Psoas muscle (tissue), 7 donors: ENCODE measurements at regions not wholly inside any gene's neighbourhood (a gene's known extent, or its start where the extent isn't known, plus 50 kb on each side); places are given as distances from the start of the nearest gene placed in this dataset.
"Not testable (repeated sequence)": the region's sequence is repeated elsewhere in the genome, so short reads cannot be mapped to it uniquely, and the experiment has no call there.

Experiments
- ATAC-seq, 4 donors: fragments of 200-7000 bp; cut with Tn5 transposase; one replicate each; pipeline ENCODE4 v1.9.1; 2020; ENCODE audit warnings: moderate library complexity in 3 of 4, mild to moderate bottlenecking in 2 of 4
- DNase-seq, 2 donors: peaks; one replicate each; pipeline ENCODE4 v3.0.0-alpha.2; 2020
- H3K27ac ChIP-seq: fragments of 200-600 bp; one replicate; pipeline ENCODE4 v1.8.0; 2022
- H3K27me3 ChIP-seq, 3 donors: fragments of 200-600 bp in 1 of 3; one replicate each; pipeline versions ENCODE4 v1.6.1 to v1.8.0; 2013 to 2022; ENCODE audit warnings: low read length in 2 of 3, mild to moderate bottlenecking in 2 of 3, moderate library complexity in 1 of 3; ENCODE audit not compliant: insufficient read depth in 3 of 3
- H3K36me3 ChIP-seq, 2 donors: fragments of 200-600 bp in 1 of 2; one replicate each; pipeline versions ENCODE4 v1.6.1 to v1.8.0; 2013 to 2022; ENCODE audit warnings: low read depth in 1 of 2, mild to moderate bottlenecking in 1 of 2, moderate library complexity in 1 of 2; ENCODE audit not compliant: insufficient read depth in 1 of 2
- H3K4me1 ChIP-seq: fragments of 200-600 bp; one replicate; pipeline ENCODE4 v1.8.0; 2022
- H3K4me3 ChIP-seq: fragments of 200-600 bp; one replicate; pipeline ENCODE4 v1.8.0; 2022; ENCODE audit warnings: mild to moderate bottlenecking
- H3K9me3 ChIP-seq: fragments of 200-600 bp; one replicate; pipeline ENCODE4 v1.8.0; 2022
- CTCF ChIP-seq: fragments of 200-600 bp; IDR thresholded peaks from one replicate; pipeline ENCODE4 v1.8.0; 2022; ENCODE audit warnings: antibody characterized with exemption
- WGBS, 3 donors: extraction: QIAGEN DNeasy Blood & Tissue Kit; methylation state at CpG; one replicate each; pipeline versions ENCODE4 v1.1.6 to v1.1.7; 2013; 5-methylcytosine and 5-hydroxymethylcytosine counted together
- intact Hi-C, 2 donors: fragments of 100-400 bp; cut with DNase I; formaldehyde crosslinking; loops; one replicate each; pipeline versions ENCODE4 v1.11.0 to v1.14.2; 2022
- donor health status: healthy with polysubstance abuse.
- donor health status: DM: no; HTN: no; CAD: no; lungs with moderate emphysema.
- donor health status: Bipolar disorder and iron deficiency.
- donor health status: healthy.
- donor health status: DM: yes; HTN: yes; CAD: no.
- donor health status: DM: no; HTN: no; CAD: no.
- donor health status: DM: yes; HTN: yes; CAD: no.

- ATAC-seq (no peak), DNase-seq (no peak)
- intact Hi-C loops = no loop called here
- no peak for TF ChIP-seq CTCF
- H3K9me3 ChIP-seq = no peaks in the 10 kb centered on the region
- no peak overlapping the region for H3K4me3 ChIP-seq
- WGBS, 3 donors = 91 to 94% (median 91%) methylated on average over 17 of the region's 17 CpGs
- H3K27me3 ChIP-seq = no peaks in the 10 kb centered on the region
- H3K4me1 ChIP-seq = no peaks in the 10 kb centered on the region
- no peaks in the 10 kb centered on the region for H3K36me3 ChIP-seq
- H3K27ac ChIP-seq = no peak overlapping the region
These were observed 117.8 kb upstream of the RNF32 start for GRCh38 chr7:156522801-156523200.

GRCh38 chr7:156519070-156519469 lies 121.5 kb upstream of the RNF32 start:
- no peaks in the 10 kb centered on the region for H3K27me3 ChIP-seq
- intact Hi-C loops = no loop called here
- TF ChIP-seq CTCF = no peak
- H3K27ac ChIP-seq = no peak overlapping the region
- DNase-seq (no peak), ATAC-seq (no peak)
- no peaks in the 10 kb centered on the region for H3K36me3 ChIP-seq
- no peaks in the 10 kb centered on the region for H3K4me1 ChIP-seq
- no peaks in the 10 kb centered on the region for H3K9me3 ChIP-seq
- H3K4me3 ChIP-seq = no peak overlapping the region
- 86 to 91% (median 90%) methylated on average over 12 of the region's 12 CpGs for WGBS, 3 donors

- 78 to 88% (median 85%) methylated on average over 7 of the region's 7 CpGs for WGBS, 3 donors
- intact Hi-C loops = no loop called here
- Histone ChIP-seq H3K36me3 (no peaks in the 10 kb centered on the region), H3K27me3 (no peaks in the 10 kb centered on the region), H3K4me3 (no peak overlapping the region), H3K4me1 (no peaks in the 10 kb centered on the region), H3K9me3 (peaks cover 5% of the 10 kb centered on the region), H3K27ac (no peak overlapping the region)
- no peak for TF ChIP-seq CTCF
- no peak for ATAC-seq
- DNase-seq = no peak
These were observed 122.1 kb upstream of the RNF32 start for GRCh38 chr7:156518466-156518865.

GRCh38 chr7:156517858-156518257 lies 122.7 kb upstream of the RNF32 start:
- WGBS, 3 donors = 68 to 86% (median 68%) methylated on average over 7 to 8 of the region's 8 CpGs
- ATAC-seq = not testable (repeated sequence)

GRCh38 chr7:156516791-156517378 lies 123.7 kb upstream of the RNF32 start:
- peaks cover 8% of the 10 kb centered on the region for H3K9me3 ChIP-seq
- no peak overlapping the region for H3K27ac ChIP-seq
- intact Hi-C loops = no loop called here
- no peak overlapping the region for H3K4me3 ChIP-seq
- no peak for TF ChIP-seq CTCF
- WGBS, 3 donors = 92 to 94% (median 93%) methylated on average over 2 of the region's 2 CpGs
- H3K4me1 ChIP-seq = no peaks in the 10 kb centered on the region
- no peaks in the 10 kb centered on the region for H3K27me3 ChIP-seq
- ATAC-seq (no peak), DNase-seq (no peak)
- H3K36me3 ChIP-seq = no peaks in the 10 kb centered on the region

More at GRCh38 chr7:156517858-156518257, 122.7 kb upstream of the RNF32 start:
- intact Hi-C loops, H3K9me3 ChIP-seq, H3K27ac ChIP-seq, H3K36me3 ChIP-seq, H3K4me3 ChIP-seq, H3K27me3 ChIP-seq, H3K4me1 ChIP-seq, DNase-seq: not testable (repeated sequence)
